Progenitor cell of endocrine pancreas (in vitro differentiated cells): ENCODE measurements at regions not wholly inside any gene's neighbourhood (a gene's known extent, or its start where the extent isn't known, plus 50 kb on each side); places are given as distances from the start of the nearest gene placed in this dataset.

Source experiments
- DNase-seq: peaks from one replicate; pipeline ENCODE4 v3.0.0; 2021; ENCODE audit warnings: low spot score; ENCODE audit not compliant: unreplicated experiment
- H3K27ac Mint-ChIP-seq: 2 replicates; pipeline ENCODE4 v1.8.0; 2021; ENCODE audit warnings: mild to moderate bottlenecking, moderate library complexity, mixed read lengths
- H3K27me3 Mint-ChIP-seq: 2 replicates; pipeline ENCODE4 v1.8.0; 2021; ENCODE audit warnings: mixed read lengths
- H3K36me3 Mint-ChIP-seq: 2 replicates; pipeline ENCODE4 v1.8.0; 2022; ENCODE audit warnings: mixed read lengths; ENCODE audit not compliant: insufficient read depth
- H3K4me1 Mint-ChIP-seq: 2 replicates; pipeline ENCODE4 v1.8.0; 2021; ENCODE audit warnings: low read depth, mixed read lengths
- H3K4me3 Mint-ChIP-seq: 2 replicates; pipeline ENCODE4 v1.8.0; 2021; ENCODE audit warnings: low read depth, mild to moderate bottlenecking, moderate library complexity, mixed read lengths
- H3K9me3 Mint-ChIP-seq: 2 replicates; pipeline ENCODE4 v1.8.0; 2021; ENCODE audit warnings: low read depth, mixed read lengths
- TF ChIP-seq, protein P1 (sequence below): fragments of 200-600 bp; sonication (generic); IDR thresholded peaks from one replicate; pipeline ENCODE4 v1.5.0; 2021; ENCODE audit warnings: antibody characterized with exemption, mild to moderate bottlenecking; ENCODE audit not compliant: unreplicated experiment

DNA sequence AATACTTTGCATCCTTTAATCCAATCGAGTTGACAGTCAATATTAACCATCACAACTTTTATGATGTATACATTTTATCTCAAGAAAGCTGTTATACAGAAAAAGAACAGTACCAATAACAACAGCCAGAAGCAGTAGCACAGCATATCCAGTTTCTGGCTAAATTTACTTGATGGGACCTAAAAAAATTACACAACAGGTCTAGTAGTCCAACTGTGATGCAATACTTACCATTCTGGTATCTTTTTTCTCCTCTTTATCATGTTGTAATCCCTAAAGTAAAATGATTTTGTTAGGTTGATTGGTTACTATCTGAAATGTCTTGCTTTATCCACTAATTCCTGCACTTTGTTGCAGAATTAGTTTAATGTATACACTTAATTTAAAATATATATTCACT is 1150.6 kb downstream of the FAT4 start:
- Mint-ChIP-seq H3K4me1 (no peaks in the 10 kb centered on the region), H3K27me3 (no peaks in the 10 kb centered on the region), H3K4me3 (no peak overlapping the region), H3K36me3 (no peaks in the 10 kb centered on the region), H3K9me3 (peaks cover 3% of the 10 kb centered on the region), H3K27ac (no peak overlapping the region)
- DNase-seq = no peak
- TF ChIP-seq, protein P1, sequence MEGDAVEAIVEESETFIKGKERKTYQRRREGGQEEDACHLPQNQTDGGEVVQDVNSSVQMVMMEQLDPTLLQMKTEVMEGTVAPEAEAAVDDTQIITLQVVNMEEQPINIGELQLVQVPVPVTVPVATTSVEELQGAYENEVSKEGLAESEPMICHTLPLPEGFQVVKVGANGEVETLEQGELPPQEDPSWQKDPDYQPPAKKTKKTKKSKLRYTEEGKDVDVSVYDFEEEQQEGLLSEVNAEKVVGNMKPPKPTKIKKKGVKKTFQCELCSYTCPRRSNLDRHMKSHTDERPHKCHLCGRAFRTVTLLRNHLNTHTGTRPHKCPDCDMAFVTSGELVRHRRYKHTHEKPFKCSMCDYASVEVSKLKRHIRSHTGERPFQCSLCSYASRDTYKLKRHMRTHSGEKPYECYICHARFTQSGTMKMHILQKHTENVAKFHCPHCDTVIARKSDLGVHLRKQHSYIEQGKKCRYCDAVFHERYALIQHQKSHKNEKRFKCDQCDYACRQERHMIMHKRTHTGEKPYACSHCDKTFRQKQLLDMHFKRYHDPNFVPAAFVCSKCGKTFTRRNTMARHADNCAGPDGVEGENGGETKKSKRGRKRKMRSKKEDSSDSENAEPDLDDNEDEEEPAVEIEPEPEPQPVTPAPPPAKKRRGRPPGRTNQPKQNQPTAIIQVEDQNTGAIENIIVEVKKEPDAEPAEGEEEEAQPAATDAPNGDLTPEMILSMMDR = no peak

DNA sequence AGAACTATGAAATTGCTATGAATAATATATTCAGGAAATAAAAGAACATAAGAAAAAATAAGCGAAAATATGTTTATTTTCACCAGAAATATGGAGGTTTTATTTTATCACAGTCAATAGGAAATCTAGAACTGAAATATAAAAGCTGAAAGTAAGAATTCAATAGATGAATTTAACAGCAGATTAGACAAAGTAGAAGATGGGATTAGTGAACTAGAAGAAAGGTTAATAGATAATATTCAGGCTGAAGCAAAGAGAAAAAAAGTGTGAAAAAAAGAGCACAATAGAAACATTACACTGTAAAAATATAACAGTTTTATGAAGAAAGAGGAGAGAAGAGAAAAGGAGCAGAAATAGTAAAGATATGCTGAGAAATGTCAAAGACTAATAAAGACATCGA is 1152.1 kb downstream of the FAT4 start:
- Mint-ChIP-seq H3K36me3 (no peaks in the 10 kb centered on the region), H3K4me1 (no peaks in the 10 kb centered on the region), H3K27me3 (no peaks in the 10 kb centered on the region), H3K27ac (no peak overlapping the region), H3K4me3 (no peak overlapping the region), H3K9me3 (peaks cover 3% of the 10 kb centered on the region)
- no peak for DNase-seq
- TF ChIP-seq, protein P1 = no peak

DNA sequence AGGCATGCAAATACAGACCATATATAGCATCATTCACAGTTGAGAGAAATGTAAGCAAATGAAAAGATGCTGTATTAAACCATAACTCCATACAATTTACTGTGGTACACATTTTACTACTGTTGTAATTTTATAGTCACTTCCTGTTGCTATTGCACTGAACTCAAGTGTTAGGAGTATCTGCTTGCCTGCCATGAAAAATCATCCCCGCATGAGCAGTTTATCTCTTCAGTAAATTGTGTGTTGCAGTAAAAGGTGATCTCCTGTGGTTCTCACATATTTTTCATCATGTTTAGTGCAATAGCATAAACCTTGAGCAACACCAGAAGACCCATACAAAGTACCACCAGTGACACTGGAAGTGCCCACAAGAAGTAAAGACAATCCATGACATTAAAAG is 1153.4 kb downstream of the FAT4 start:
- H3K9me3 Mint-ChIP-seq = peaks cover 3% of the 10 kb centered on the region
- H3K4me1 Mint-ChIP-seq = no peaks in the 10 kb centered on the region
- TF ChIP-seq, protein P1 = no peak
- H3K4me3 Mint-ChIP-seq = no peak overlapping the region
- H3K27me3 Mint-ChIP-seq = no peaks in the 10 kb centered on the region
- H3K36me3 Mint-ChIP-seq = no peaks in the 10 kb centered on the region
- H3K27ac Mint-ChIP-seq = no peak overlapping the region
- DNase-seq = no peak

DNA sequence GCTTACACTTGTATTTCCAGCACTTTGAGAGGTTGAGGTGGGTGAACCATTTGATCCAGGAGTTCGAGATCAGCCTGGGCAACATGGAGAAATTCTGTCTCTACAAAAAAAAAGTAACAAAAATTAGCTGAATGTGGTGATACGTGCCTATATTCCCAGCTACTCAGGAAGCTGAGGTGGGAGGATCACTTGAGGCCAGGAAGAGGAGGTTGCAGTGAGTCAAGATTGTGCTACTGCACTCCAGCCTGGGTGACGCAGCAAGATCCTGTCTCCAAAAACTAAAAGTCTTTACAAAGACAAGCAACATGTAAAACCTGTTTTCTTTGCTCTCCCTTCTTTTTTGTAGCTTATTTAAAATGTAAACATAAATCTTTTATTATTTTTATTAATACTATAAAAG is 1156.1 kb downstream of the FAT4 start:
- Mint-ChIP-seq H3K27me3 (no peaks in the 10 kb centered on the region), H3K4me3 (no peak overlapping the region), H3K36me3 (no peaks in the 10 kb centered on the region), H3K9me3 (peaks cover 6% of the 10 kb centered on the region), H3K4me1 (no peaks in the 10 kb centered on the region), H3K27ac (no peak overlapping the region)
- TF ChIP-seq, protein P1 = no peak
- no peak for DNase-seq

DNA sequence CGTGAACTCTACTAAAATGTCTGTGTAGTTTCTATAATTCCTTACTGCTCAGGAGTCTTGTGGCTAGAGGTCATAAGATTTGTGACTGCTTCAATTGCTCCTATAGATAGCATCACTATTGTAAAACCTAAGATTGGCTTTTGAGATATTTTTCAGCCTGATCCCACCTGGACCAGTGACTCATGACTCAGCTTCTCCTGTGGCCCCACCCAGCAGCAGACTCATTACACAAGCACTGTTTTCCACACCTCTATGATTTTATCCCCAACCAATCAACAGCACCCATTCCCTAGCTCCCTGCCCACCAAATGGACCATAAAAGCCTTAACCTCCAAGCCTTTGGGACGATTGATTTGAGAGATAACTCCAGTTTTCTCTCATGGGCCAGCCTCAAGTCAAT is 1157.0 kb upstream of the INTU start:
- no peaks in the 10 kb centered on the region for H3K4me1 Mint-ChIP-seq
- peaks cover 5% of the 10 kb centered on the region for H3K9me3 Mint-ChIP-seq
- no peak overlapping the region for H3K27ac Mint-ChIP-seq
- TF ChIP-seq, protein P1 = no peak
- no peak for DNase-seq
- no peaks in the 10 kb centered on the region for H3K36me3 Mint-ChIP-seq
- H3K27me3 Mint-ChIP-seq = no peaks in the 10 kb centered on the region
- no peak overlapping the region for H3K4me3 Mint-ChIP-seq
